ENCODE measurements at regions not wholly inside any gene's neighbourhood (a gene's known extent, or its start where the extent isn't known, plus 50 kb on each side); places are given as distances from the start of the nearest gene placed in this dataset.

DNA sequence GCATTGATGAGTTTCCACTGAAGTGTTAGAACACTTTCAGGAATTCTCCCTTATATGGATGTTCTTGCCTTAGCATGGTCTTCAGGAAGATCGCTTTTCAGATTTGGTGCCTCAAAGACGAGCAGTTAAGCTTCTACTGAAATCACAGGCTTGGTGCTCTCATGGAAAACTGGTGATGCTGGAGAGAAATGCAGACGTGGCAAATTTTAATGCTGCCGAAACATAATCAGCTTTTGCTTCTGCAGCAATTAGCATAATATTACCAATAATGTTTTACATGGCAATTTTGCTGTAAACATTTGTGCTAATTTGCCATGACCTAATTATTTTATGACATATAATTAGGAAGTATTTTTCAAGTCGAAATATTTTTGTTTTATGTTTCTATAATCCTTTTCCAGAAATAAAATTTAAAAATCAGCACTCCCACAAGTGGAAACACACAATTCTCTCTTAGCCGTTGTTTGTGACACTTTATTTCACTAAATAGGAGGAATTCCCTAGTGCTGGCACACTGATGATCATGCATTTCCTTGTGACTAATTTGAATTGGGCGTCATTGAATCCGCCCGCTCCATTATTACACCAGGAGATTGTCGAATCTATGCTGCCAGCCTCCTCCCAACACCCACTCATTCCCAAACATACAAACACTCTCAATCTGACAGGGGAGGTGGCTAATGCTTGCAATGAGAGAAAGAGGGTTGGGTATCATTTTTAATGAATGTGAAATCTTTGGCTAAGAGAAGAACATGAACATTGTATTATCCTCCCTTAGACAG is 506.8 kb upstream of the PPP2R3A start:
- no peaks in the 10 kb centered on the region for H3K36me3 ChIP-seq
- no peak overlapping the region for H3K4me3 ChIP-seq
- DNase-seq = no peak
- H3K27ac ChIP-seq = no peak overlapping the region
- H3K4me1 ChIP-seq = no peaks in the 10 kb centered on the region
- ATAC-seq = no peak
- intact Hi-C loops (cut with DNase I) = no loop called here
- H3K27me3 ChIP-seq = peaks cover 11% of the 10 kb centered on the region
- TF ChIP-seq, protein P1, sequence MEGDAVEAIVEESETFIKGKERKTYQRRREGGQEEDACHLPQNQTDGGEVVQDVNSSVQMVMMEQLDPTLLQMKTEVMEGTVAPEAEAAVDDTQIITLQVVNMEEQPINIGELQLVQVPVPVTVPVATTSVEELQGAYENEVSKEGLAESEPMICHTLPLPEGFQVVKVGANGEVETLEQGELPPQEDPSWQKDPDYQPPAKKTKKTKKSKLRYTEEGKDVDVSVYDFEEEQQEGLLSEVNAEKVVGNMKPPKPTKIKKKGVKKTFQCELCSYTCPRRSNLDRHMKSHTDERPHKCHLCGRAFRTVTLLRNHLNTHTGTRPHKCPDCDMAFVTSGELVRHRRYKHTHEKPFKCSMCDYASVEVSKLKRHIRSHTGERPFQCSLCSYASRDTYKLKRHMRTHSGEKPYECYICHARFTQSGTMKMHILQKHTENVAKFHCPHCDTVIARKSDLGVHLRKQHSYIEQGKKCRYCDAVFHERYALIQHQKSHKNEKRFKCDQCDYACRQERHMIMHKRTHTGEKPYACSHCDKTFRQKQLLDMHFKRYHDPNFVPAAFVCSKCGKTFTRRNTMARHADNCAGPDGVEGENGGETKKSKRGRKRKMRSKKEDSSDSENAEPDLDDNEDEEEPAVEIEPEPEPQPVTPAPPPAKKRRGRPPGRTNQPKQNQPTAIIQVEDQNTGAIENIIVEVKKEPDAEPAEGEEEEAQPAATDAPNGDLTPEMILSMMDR (IDR thresholded peaks at IDR 0.05) = no peak
- H3K9me3 ChIP-seq = no peaks in the 10 kb centered on the region

DNA sequence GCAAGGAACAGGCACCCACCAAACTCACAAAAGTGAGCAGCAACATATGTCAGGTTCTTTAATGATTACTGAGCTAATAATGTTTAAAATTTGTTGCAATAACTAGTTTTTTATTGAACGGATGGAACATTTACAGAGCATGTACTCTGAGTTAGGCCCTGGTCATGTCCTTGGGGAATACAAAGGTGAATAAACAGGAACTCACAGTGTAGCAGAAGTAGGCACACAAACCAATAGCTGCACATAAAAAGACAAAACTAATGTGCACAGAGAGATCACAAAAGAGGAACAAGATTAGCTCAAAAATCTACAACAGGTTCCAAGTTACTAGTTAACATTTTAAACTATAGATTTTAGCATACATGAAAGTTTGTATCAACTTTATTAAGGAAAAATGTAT is 505.3 kb upstream of the PPP2R3A start:
- Histone ChIP-seq H3K36me3 (no peaks in the 10 kb centered on the region), H3K9me3 (no peaks in the 10 kb centered on the region), H3K4me1 (no peaks in the 10 kb centered on the region), H3K4me3 (no peak overlapping the region), H3K27me3 (peaks cover 11% of the 10 kb centered on the region), H3K27ac (no peak overlapping the region)
- TF ChIP-seq, protein P1 (IDR thresholded peaks at IDR 0.05) = no peak
- intact Hi-C loops (cut with DNase I) = no loop called here
- DNase-seq (no peak), ATAC-seq (no peak)

DNA sequence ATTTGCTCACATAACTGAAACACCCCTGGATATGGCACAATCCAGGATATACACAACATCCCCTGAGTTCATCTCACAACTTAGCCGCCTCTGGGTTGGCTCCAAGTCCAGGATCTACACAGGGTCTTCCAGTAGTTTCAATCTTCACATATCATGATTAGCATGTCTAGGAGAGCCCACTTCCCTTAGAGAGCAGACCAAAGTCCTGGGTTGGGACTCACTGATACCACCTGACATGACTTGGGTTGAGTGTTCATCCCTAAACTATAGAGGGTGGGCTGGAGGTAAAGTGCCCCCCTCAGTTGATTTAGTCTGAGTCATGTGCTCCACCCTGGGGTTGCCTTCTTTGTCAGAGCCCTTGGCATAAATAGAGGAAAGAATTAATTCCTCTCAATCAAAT is 493.6 kb upstream of the PPP2R3A start:
- Histone ChIP-seq H3K4me1 (no peaks in the 10 kb centered on the region), H3K9me3 (no peaks in the 10 kb centered on the region), H3K4me3 (no peak overlapping the region), H3K27me3 (no peaks in the 10 kb centered on the region), H3K36me3 (no peaks in the 10 kb centered on the region), H3K27ac (no peak overlapping the region)
- ATAC-seq = no peak
- no peak for DNase-seq
- intact Hi-C loops (cut with DNase I) = no loop called here
- TF ChIP-seq, protein P1 (IDR thresholded peaks at IDR 0.05) = no peak

- no peak overlapping the region for H3K27ac ChIP-seq
These were observed 492.1 kb upstream of the PPP2R3A start for GRCh38 chr3:135473449-135473848.

DNA sequence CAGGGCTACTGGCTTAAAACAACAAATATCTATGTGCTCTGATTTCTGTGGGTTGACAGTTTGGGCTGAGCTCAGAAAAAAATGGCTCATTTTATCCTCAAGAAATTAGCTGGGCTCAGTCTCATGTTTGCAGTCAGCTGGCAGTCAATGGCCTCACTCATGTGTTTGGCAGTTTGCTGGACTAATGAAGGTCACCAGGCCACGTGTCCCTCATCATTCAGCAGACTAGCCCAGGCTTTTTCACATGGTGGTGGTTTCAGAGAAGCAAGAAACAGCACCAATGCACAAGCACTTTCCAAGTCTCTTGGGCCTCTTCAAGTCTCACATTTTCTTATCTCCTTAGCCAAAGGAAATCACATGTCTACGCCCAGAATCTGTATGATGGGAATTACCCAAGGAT is 478.3 kb upstream of the PPP2R3A start:
- Histone ChIP-seq H3K9me3 (no peaks in the 10 kb centered on the region), H3K27ac (no peak overlapping the region), H3K36me3 (no peaks in the 10 kb centered on the region), H3K4me1 (no peaks in the 10 kb centered on the region), H3K4me3 (no peak overlapping the region), H3K27me3 (no peaks in the 10 kb centered on the region)
- intact Hi-C loops (cut with DNase I) = no loop called here
- no peak for DNase-seq
- no peak for ATAC-seq
- TF ChIP-seq, protein P1 (IDR thresholded peaks at IDR 0.05) = no peak

More at GRCh38 chr3:135473449-135473848, 492.1 kb upstream of the PPP2R3A start:
- no peaks in the 10 kb centered on the region for H3K4me1 ChIP-seq
- no peak for DNase-seq
- intact Hi-C loops (cut with DNase I) = no loop called here
- H3K27me3 ChIP-seq = no peaks in the 10 kb centered on the region
- H3K36me3 ChIP-seq = no peaks in the 10 kb centered on the region
- no peaks in the 10 kb centered on the region for H3K9me3 ChIP-seq
- ATAC-seq = no peak
- H3K4me3 ChIP-seq = no peak overlapping the region
- TF ChIP-seq, protein P1 (IDR thresholded peaks at IDR 0.05) = no peak
